SU-DHL-6 (cell line): ENCODE measurements at regions not wholly inside any gene's neighbourhood (a gene's known extent, or its start where the extent isn't known, plus 50 kb on each side); places are given as distances from the start of the nearest gene placed in this dataset.

Experiments
- EZH2phosphoT487 ChIP-seq: fragments of 200-600 bp; sonication (generic), shearing (Covaris generic); conservative IDR thresholded peaks from 2 replicates; pipeline ENCODE4 v1.6.1; 2018; ENCODE audit warnings: mild to moderate bottlenecking, antibody characterized with exemption, low read length, moderate library complexity, mixed read lengths
- TF ChIP-seq, protein P1 (sequence below): fragments of 200-600 bp; sonication (generic); IDR thresholded peaks from one replicate; pipeline ENCODE4 v1.5.1; 2017; ENCODE audit warnings: antibody characterized with exemption, mild to moderate bottlenecking, low read length, moderate library complexity; ENCODE audit not compliant: insufficient read depth, poor library complexity, severe bottlenecking

DNA sequence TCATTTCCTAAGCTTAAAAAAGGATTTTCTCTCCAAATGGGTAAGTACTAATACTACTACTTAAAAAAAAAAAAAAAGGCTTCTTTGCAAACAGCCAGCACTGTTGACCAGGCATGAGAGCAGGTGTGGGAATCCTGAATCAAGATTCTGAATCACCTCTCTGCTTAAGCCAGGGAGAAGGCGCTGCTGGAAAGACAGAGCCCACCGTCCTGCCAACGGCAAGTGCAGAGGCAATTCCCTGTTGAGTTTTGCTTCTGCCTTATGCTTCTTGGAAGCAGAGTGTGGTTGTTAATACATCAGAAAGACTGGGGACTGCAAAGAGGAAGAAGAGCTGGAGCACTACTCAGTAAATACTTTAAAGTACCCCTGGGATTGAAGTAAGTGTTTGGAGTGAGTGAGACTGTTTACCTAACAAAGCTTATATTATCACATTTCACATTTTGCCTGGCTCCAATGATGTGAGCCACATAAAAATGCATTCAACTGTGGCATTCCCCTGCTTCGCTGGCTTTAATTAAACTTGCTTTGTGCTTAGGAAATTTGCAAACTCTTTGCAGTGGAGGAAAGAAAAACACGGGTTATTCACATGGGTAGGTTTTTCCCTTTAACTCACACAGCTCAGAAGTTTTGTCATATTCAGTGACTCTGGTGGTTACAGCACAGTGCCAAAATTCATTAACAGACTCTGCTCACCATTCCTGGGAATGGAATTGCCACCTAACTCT, 86.0 kb upstream of the KIF2B start:
- TF ChIP-seq, protein P1, sequence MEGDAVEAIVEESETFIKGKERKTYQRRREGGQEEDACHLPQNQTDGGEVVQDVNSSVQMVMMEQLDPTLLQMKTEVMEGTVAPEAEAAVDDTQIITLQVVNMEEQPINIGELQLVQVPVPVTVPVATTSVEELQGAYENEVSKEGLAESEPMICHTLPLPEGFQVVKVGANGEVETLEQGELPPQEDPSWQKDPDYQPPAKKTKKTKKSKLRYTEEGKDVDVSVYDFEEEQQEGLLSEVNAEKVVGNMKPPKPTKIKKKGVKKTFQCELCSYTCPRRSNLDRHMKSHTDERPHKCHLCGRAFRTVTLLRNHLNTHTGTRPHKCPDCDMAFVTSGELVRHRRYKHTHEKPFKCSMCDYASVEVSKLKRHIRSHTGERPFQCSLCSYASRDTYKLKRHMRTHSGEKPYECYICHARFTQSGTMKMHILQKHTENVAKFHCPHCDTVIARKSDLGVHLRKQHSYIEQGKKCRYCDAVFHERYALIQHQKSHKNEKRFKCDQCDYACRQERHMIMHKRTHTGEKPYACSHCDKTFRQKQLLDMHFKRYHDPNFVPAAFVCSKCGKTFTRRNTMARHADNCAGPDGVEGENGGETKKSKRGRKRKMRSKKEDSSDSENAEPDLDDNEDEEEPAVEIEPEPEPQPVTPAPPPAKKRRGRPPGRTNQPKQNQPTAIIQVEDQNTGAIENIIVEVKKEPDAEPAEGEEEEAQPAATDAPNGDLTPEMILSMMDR, result no peak
- TF ChIP-seq EZH2phosphoT487, result no peak
